ENCODE measurements at regions not wholly inside any gene's neighbourhood (a gene's known extent, or its start where the extent isn't known, plus 50 kb on each side); places are given as distances from the start of the nearest gene placed in this dataset.

- H3K4me3 ChIP-seq (ENCODE audit: low read depth, low read length): no peak overlapping the region
- no peak for TF ChIP-seq CTCF (conservative IDR thresholded peaks at IDR 0.05; ENCODE audit: low read depth, low read length)
- DNase-seq (ENCODE audit: low read depth): no peak
Observed at GRCh38 chr3:72022027-72022426, 237.1 kb upstream of the PROK2 start.

- DNase-seq (ENCODE audit: low read depth): no peak
- TF ChIP-seq CTCF (conservative IDR thresholded peaks at IDR 0.05; ENCODE audit: low read depth, low read length): no peak
- H3K4me3 ChIP-seq (ENCODE audit: low read depth, low read length): no peak overlapping the region
Observed at GRCh38 chr3:72021531-72021930, 236.6 kb upstream of the PROK2 start.

GRCh38 chr3:72018343-72018984 is 233.5 kb upstream of the PROK2 start:
- H3K4me3 ChIP-seq (ENCODE audit: low read depth, low read length): no peak overlapping the region
- no peak for TF ChIP-seq CTCF (conservative IDR thresholded peaks at IDR 0.05; ENCODE audit: low read depth, low read length)
- DNase-seq (ENCODE audit: low read depth): no peak

DNA sequence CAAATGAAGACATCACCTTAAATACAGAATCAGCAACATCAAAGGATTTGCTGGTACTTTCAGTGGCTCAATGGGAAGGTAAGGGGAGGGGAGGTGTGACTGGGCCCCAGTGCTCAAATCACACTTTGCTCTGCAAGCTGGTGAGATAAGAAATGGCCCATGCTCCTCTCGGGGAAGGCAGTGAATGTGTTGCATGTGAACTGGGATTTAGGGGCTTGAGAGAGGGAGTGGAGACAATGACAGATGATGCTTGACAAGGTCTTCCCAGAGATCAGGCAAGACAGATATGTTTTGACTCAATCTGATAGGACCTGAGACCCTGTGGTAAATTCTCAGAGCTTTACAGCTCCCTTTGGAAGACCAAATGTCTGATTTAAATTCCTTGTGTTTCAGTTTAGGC is 233.0 kb upstream of the PROK2 start:
- no peak for DNase-seq (ENCODE audit: low read depth)
- no peak for TF ChIP-seq CTCF (conservative IDR thresholded peaks at IDR 0.05; ENCODE audit: low read depth, low read length)
- no peak overlapping the region for H3K4me3 ChIP-seq (ENCODE audit: low read depth, low read length)

- no peak for DNase-seq (ENCODE audit: low read depth)
- TF ChIP-seq CTCF (conservative IDR thresholded peaks at IDR 0.05; ENCODE audit: low read depth, low read length): no peak
- no peak overlapping the region for H3K4me3 ChIP-seq (ENCODE audit: low read depth, low read length)
Observed at GRCh38 chr3:72017311-72017710, 232.4 kb upstream of the PROK2 start.

DNA sequence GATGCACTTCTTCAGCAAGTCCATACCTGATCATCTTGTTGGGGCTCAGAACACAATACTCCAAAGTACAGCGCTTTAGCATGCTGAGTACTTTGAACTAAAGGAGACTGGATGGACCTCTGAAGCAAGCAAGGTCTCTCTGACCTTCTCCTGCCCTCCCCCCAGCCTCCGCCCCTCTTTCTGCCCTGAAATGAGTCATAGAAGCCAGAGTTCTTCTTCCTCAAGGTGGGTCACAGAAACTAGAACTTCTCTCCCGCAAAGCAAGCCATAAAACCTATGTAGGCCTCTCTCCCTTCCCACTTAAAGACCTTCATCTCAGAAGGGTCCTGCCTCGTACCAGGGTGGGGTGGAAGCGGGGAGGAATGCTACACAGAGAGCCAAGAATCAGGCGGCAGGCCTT is 230.5 kb upstream of the PROK2 start:
- DNase-seq (ENCODE audit: low read depth): no peak
- H3K4me3 ChIP-seq (ENCODE audit: low read depth, low read length): no peak overlapping the region
- no peak for TF ChIP-seq CTCF (conservative IDR thresholded peaks at IDR 0.05; ENCODE audit: low read depth, low read length)

DNA sequence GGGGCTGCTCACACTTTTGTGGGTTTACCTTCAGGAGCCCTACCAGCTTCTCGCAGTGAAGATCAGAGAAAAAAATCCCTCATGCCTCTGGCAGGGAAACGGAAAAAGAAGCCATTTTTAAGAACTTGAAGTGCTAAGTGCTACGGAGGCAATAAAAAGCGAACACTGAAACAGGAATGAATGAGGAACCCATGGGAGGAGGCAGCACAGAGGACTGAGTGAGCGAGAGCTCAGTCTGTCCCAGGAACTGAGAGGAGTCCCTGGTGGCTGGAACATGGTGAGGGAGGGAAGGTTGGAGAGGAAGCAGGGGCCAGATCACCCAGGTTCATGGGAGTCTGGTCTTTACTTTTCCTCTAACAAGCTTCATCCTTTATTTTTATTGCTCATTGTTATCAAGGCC is 228.1 kb upstream of the PROK2 start:
- H3K4me3 ChIP-seq (ENCODE audit: low read depth, low read length): no peak overlapping the region
- no peak for DNase-seq (ENCODE audit: low read depth)
- TF ChIP-seq CTCF (conservative IDR thresholded peaks at IDR 0.05; ENCODE audit: low read depth, low read length): no peak
